Astrocyte of the spinal cord (primary cell): ENCODE measurements at regions not wholly inside any gene's neighbourhood (a gene's known extent, or its start where the extent isn't known, plus 50 kb on each side); places are given as distances from the start of the nearest gene placed in this dataset.

Source experiments
- DNase-seq: peaks from one replicate; pipeline ENCODE4 v3.0.0; 2011; ENCODE audit warnings: low read depth, low spot score
- H3K4me3 ChIP-seq: 2 replicates; pipeline ENCODE4 v1.5.1; 2011; ENCODE audit warnings: low read depth, mild to moderate bottlenecking, low read length, moderate library complexity
- in situ Hi-C: cut with HindIII; loops from 2 replicates; pipeline ENCODE4 v1.10.0; 2017; ENCODE audit warnings: low sequenced_read_pairs
- TF ChIP-seq, protein P1 (sequence below): IDR thresholded peaks from 2 replicates; pipeline ENCODE4 v1.5.1; 2012; ENCODE audit warnings: low read depth, mild to moderate bottlenecking, low read length, inconsistent platforms

GRCh38 chr18:55912919-55913318 lies 324.9 kb upstream of the TCF4 start:
- TF ChIP-seq, protein P1, sequence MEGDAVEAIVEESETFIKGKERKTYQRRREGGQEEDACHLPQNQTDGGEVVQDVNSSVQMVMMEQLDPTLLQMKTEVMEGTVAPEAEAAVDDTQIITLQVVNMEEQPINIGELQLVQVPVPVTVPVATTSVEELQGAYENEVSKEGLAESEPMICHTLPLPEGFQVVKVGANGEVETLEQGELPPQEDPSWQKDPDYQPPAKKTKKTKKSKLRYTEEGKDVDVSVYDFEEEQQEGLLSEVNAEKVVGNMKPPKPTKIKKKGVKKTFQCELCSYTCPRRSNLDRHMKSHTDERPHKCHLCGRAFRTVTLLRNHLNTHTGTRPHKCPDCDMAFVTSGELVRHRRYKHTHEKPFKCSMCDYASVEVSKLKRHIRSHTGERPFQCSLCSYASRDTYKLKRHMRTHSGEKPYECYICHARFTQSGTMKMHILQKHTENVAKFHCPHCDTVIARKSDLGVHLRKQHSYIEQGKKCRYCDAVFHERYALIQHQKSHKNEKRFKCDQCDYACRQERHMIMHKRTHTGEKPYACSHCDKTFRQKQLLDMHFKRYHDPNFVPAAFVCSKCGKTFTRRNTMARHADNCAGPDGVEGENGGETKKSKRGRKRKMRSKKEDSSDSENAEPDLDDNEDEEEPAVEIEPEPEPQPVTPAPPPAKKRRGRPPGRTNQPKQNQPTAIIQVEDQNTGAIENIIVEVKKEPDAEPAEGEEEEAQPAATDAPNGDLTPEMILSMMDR: no peak
- DNase-seq: no peak
- H3K4me3 ChIP-seq: no peak overlapping the region
- in situ Hi-C loops: no loop called here

DNA sequence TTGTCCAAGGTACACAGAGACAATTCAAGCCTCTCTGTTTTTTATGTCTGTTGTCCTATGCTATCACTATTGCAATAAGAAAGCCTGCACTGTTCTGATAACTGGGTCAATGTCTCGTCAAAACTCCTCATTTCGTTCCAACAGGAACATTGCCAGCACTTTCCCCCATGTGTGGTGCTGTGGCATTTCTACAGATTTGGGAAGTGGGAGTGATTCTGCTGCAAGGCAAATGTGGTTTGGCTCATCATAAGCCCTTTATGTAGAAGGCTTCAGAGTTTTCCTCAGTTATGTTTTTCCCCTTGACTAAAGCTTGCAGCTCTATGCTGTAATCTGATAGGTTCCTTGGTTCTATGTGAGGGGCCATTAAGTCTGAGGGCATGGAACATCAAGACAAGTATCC lies 324.1 kb upstream of the TCF4 start:
- TF ChIP-seq, protein P1: no peak
- in situ Hi-C loops: no loop called here
- no peak overlapping the region for H3K4me3 ChIP-seq
- DNase-seq: no peak

GRCh38 chr18:55910296-55910695 lies 322.3 kb upstream of the TCF4 start:
- H3K4me3 ChIP-seq: no peak overlapping the region
- DNase-seq: no peak
- in situ Hi-C loops: no loop called here
- TF ChIP-seq, protein P1: no peak

DNA sequence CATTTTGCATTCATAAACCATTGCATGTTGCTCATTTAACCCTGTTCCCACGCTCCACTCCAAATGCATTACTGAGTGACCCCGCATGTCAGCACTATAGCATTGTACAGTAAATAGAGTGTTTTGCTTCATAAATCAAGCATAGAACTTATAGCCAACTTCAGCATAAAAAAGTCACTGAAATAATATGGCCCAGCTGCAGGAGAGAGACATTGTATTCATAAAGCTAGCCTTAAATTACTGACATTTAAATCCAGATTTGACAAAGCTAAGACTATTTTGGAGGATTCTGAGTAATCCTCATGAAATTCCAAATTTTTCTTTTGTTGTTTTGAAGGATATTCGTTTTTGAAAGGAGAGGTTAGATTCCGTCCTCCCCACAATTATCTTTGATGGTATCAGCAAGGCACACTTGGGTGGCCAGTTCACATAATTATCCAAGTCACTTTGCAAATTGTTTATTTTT lies 320.9 kb upstream of the TCF4 start:
- no peak for DNase-seq
- TF ChIP-seq, protein P1: no peak
- no peak overlapping the region for H3K4me3 ChIP-seq
- in situ Hi-C loops: no loop called here

DNA sequence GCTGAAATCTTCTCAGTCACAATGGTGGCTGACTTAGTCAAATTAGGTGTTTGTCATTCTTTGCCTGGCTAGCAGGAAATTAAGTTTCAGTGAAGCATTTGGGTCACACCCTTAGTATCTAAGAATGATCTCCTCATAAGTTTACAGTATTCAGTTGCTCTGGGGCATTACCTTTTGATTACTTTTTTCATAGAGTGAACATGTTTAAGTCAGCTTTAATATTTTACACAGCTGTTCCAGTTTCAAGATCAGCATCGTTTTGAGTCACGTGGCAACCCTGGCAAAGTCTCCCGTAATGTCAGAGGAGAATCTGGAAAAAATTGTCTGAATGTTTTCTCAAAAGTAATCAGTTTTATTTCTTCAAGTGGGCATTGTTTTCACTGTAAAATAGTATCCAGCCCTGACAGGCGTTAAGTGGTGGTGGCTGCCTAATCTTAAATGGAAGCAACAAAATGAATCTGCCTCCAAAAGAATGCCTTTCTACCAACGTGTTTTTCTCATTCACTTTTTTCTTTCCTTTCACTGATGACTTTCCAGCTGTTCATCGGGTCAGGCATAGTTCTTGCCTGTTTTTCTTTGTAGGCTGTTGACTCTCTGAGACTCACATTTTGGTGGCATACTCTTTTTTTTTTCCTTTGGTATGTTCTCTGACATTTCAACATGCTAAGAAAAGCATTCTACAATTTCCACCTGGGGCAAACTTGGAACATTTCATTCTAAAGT lies 319.6 kb upstream of the TCF4 start:
- DNase-seq: peak; percentile 7
- TF ChIP-seq, protein P1: no peak
- in situ Hi-C loops: no loop called here
- H3K4me3 ChIP-seq: no peak overlapping the region

DNA sequence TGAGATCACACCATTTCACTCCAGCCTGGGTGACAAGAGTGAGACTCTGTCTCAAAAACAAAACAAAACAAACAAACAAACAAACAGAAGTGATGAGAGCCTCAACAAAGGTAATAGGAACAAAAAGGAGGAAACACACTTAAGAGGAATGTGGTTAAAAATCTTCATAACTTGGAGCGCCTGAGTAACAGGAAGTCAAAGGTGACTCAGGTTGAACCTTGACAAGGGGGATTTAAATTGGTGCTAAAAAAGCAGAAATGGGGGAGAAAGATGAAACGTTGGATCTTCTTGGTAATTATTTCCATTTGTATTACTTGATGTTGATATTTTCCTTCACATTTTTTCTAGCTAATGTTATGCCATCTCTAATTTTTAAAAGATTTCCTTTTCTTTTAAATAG lies 318.5 kb upstream of the TCF4 start:
- no peak overlapping the region for H3K4me3 ChIP-seq
- TF ChIP-seq, protein P1: no peak
- in situ Hi-C loops: no loop called here
- DNase-seq: no peak

DNA sequence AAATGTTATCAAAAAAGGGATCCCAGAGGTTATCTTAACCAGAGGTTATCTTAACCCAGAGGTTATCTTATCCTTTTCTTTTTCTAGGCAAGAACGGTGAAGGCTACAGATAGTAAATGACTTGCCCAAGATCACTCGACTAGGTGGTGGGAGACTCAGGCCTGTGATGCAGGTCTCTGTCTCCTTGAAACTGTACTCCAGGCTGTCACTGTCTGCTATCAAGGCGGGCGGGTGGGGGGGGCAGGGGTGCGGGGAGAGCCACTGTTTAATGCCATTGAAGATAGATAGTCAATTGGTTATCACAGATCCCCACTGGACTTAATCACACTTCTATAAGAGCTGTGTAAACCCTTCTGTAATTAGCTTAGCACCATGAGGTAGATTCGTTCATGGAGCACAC lies 315.9 kb upstream of the TCF4 start:
- TF ChIP-seq, protein P1: no peak
- no peak for DNase-seq
- no peak overlapping the region for H3K4me3 ChIP-seq
- in situ Hi-C loops: no loop called here
